Panc1 (cell line): ENCODE measurements at regions not wholly inside any gene's neighbourhood (a gene's known extent, or its start where the extent isn't known, plus 50 kb on each side); places are given as distances from the start of the nearest gene placed in this dataset.

Experiments
- ATAC-seq: fragments of 200-7000 bp; cut with Tn5 transposase; 2 replicates; pipeline ENCODE4 v1.9.1; 2020; ENCODE audit warnings: mild to moderate bottlenecking, moderate library complexity
- BruUV-seq: library from RNA; stranded (reverse); fragments of 400-500 nt; replicated peaks from 2 replicates; lab custom pipeline; 2021; lab: Mats Ljungman, UMichigan
- CTCF ChIA-PET: fragments of 300-600 bp; sonication (Branson Sonifier 250); formaldehyde crosslinking; loops from one replicate; lab custom pipeline; 2022; ENCODE audit warnings: antibody characterized with exemption; lab: Charles Lee
- POLR2A ChIA-PET: fragments of 300-600 bp; sonication (Branson Sonifier 250); formaldehyde crosslinking; loops from one replicate; lab custom pipeline; 2022; ENCODE audit warnings: antibody characterized with exemption; lab: Charles Lee
- DNase-seq: peaks from one replicate; pipeline ENCODE4 v3.0.0-alpha.2; 2010; ENCODE audit warnings: low read depth, low spot score
- H3K27ac ChIP-seq: 2 replicates; pipeline ENCODE4 v1.5.1; 2011; ENCODE audit warnings: mild to moderate bottlenecking, low read length, inconsistent platforms
- H3K27me3 ChIP-seq: fragments of 200-500 bp; sonication (Bioruptor generic); 2 replicates; pipeline ENCODE4 v1.6.0; 2014; ENCODE audit warnings: low read length, inconsistent platforms; ENCODE audit not compliant: control insufficient read depth, insufficient read depth
- H3K36me3 ChIP-seq: fragments of 200-500 bp; sonication (Bioruptor generic); 2 replicates; pipeline ENCODE4 v1.5.1; 2014; ENCODE audit warnings: inconsistent platforms, mild to moderate bottlenecking, low read length, moderate library complexity; ENCODE audit not compliant: control insufficient read depth, insufficient read depth
- H3K4me1 ChIP-seq: 2 replicates; pipeline ENCODE4 v1.5.1; 2011; ENCODE audit warnings: inconsistent platforms, mild to moderate bottlenecking, low read length, moderate library complexity; ENCODE audit not compliant: control insufficient read depth, insufficient read depth
- H3K4me3 ChIP-seq, 2 experiments: 2 replicates each; pipeline ENCODE4 v1.5.1; 2011 to 2012; ENCODE audit warnings: low read depth in 2 of 2, low read length in 2 of 2, mild to moderate bottlenecking in 2 of 2, inconsistent platforms in 1 of 2, moderate library complexity in 1 of 2
- H3K9me3 ChIP-seq: fragments of 200-500 bp; sonication (Bioruptor generic); 2 replicates; pipeline ENCODE4 v1.5.1; 2014; ENCODE audit warnings: low read depth, mild to moderate bottlenecking, inconsistent platforms, low read length, moderate library complexity; ENCODE audit not compliant: control insufficient read depth, insufficient read depth
- POLR2AphosphoS5 ChIP-seq: IDR thresholded peaks from 2 replicates; pipeline ENCODE4 v1.6.1; 2012; ENCODE audit warnings: mild to moderate bottlenecking, low read depth, low read length, moderate library complexity
- SIN3A ChIP-seq: IDR thresholded peaks from 2 replicates; pipeline ENCODE4 v1.6.1; 2012; ENCODE audit warnings: low read depth, mild to moderate bottlenecking, low read length, moderate library complexity, borderline replicate concordance; ENCODE audit not compliant: insufficient read depth
- TCF7L2 ChIP-seq: IDR thresholded peaks from 2 replicates; pipeline ENCODE4 v1.6.1; 2011; ENCODE audit warnings: mild to moderate bottlenecking, low read depth, low read length, inconsistent platforms
- in situ Hi-C: cut with HindIII; loops from 2 replicates; pipeline ENCODE4 v1.10.0; 2016; ENCODE audit warnings: low sequenced_read_pairs, low pct_unique_long_range_greater_than_20kb
- intact Hi-C: fragments of 100-400 bp; cut with micrococcal nuclease; formaldehyde crosslinking; loops from one replicate; pipeline ENCODE4 v1.10.0; 2022; ENCODE audit not compliant: unreplicated experiment
- TF ChIP-seq, protein P1 (sequence below), 2 experiments: IDR thresholded peaks; 2 replicates each; pipeline ENCODE4 v1.6.1; 2011 to 2012; ENCODE audit warnings: low read depth in 2 of 2, control low read depth in 1 of 2, low read length in 1 of 2, mild to moderate bottlenecking in 1 of 2, moderate library complexity in 1 of 2; ENCODE audit not compliant: insufficient read depth in 1 of 2
- TF ChIP-seq, protein P2 (sequence below): fragments of 450-650 bp; IDR thresholded peaks from 2 replicates; pipeline ENCODE4 v1.5.1; 2017; ENCODE audit warnings: mild to moderate bottlenecking

DNA sequence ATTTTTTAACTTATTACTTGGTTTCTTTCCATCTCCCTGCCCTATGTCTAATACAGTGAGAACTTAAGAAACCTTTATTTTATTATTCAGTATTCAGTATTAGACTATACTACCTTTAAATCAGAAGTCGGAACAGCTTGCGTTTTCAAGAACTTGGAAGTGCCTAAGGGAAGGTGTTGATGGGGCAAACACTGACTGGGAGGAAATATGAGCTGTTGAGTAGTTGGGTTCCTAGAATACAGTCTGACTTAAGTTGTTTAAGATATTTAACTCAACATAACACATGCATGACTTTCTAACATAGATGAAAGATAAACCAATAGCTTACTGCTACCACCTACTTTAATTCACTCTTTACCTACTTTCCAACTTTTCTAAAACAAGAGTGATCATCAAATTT lies 1048.1 kb downstream of the ROBO2 start:
- ATAC-seq: no peak
- BruUV-seq: no TSS peak

DNA sequence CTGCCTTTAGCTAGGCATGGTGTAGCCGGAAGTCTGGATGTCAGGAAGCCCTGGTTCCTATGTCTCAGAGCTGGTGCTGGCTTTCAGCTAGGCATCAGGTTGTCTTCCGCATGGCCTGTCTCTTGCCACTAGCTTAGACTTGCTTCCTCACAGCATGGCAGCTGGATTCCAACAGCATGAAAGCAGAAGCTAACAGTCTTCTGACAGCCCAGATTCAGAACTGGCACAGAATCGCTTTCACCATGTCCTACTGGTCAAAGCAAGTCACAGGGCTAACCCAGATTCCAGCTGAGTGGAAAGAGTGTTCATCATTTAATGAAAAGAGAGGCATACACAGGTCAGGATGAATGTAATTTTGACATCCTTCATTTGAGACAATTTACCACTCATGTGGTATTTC lies 1050.5 kb downstream of the ROBO2 start:
- H3K27ac ChIP-seq: no peak overlapping the region
- BruUV-seq: no TSS peak
- ATAC-seq (no peak), DNase-seq (no peak)
- no peaks in the 10 kb centered on the region for H3K9me3 ChIP-seq
- intact Hi-C loops: no loop called here
- CTCF ChIA-PET: no interaction called here
- no peaks in the 10 kb centered on the region for H3K27me3 ChIP-seq
- H3K36me3 ChIP-seq: no peaks in the 10 kb centered on the region
- no peak overlapping the region for H3K4me3 ChIP-seq
- H3K4me1 ChIP-seq: no peaks in the 10 kb centered on the region
- in situ Hi-C loops: no loop called here
- POLR2A ChIA-PET: interaction anchor here (0.6 kb wide), 1 partner anchor 714 kb away, joined by 3 read pairs; no protein-coding TSS in a partner anchor
- TF ChIP-seq, protein P1, sequence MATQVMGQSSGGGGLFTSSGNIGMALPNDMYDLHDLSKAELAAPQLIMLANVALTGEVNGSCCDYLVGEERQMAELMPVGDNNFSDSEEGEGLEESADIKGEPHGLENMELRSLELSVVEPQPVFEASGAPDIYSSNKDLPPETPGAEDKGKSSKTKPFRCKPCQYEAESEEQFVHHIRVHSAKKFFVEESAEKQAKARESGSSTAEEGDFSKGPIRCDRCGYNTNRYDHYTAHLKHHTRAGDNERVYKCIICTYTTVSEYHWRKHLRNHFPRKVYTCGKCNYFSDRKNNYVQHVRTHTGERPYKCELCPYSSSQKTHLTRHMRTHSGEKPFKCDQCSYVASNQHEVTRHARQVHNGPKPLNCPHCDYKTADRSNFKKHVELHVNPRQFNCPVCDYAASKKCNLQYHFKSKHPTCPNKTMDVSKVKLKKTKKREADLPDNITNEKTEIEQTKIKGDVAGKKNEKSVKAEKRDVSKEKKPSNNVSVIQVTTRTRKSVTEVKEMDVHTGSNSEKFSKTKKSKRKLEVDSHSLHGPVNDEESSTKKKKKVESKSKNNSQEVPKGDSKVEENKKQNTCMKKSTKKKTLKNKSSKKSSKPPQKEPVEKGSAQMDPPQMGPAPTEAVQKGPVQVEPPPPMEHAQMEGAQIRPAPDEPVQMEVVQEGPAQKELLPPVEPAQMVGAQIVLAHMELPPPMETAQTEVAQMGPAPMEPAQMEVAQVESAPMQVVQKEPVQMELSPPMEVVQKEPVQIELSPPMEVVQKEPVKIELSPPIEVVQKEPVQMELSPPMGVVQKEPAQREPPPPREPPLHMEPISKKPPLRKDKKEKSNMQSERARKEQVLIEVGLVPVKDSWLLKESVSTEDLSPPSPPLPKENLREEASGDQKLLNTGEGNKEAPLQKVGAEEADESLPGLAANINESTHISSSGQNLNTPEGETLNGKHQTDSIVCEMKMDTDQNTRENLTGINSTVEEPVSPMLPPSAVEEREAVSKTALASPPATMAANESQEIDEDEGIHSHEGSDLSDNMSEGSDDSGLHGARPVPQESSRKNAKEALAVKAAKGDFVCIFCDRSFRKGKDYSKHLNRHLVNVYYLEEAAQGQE (IDR thresholded peaks at IDR 0.05; ENCODE audit: insufficient read depth in 1 of 2, low read depth in 2 of 2, low read length in 1 of 2): no peak

More for the DNA sequence above, 1048.1 kb downstream of the ROBO2 start:
- TF ChIP-seq POLR2AphosphoS5 (no peak), SIN3A (no peak), TCF7L2 (no peak)
- TF ChIP-seq, protein P2, sequence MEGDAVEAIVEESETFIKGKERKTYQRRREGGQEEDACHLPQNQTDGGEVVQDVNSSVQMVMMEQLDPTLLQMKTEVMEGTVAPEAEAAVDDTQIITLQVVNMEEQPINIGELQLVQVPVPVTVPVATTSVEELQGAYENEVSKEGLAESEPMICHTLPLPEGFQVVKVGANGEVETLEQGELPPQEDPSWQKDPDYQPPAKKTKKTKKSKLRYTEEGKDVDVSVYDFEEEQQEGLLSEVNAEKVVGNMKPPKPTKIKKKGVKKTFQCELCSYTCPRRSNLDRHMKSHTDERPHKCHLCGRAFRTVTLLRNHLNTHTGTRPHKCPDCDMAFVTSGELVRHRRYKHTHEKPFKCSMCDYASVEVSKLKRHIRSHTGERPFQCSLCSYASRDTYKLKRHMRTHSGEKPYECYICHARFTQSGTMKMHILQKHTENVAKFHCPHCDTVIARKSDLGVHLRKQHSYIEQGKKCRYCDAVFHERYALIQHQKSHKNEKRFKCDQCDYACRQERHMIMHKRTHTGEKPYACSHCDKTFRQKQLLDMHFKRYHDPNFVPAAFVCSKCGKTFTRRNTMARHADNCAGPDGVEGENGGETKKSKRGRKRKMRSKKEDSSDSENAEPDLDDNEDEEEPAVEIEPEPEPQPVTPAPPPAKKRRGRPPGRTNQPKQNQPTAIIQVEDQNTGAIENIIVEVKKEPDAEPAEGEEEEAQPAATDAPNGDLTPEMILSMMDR: no peak
- TF ChIP-seq, protein P1 (IDR thresholded peaks at IDR 0.05; ENCODE audit: insufficient read depth in 1 of 2, low read depth in 2 of 2, low read length in 1 of 2): no peak
- no peak overlapping the region for H3K4me3 ChIP-seq
- intact Hi-C loops: no loop called here
- no peak for DNase-seq
- H3K27ac ChIP-seq: no peak overlapping the region
- H3K27me3 ChIP-seq: no peaks in the 10 kb centered on the region
- H3K9me3 ChIP-seq: no peaks in the 10 kb centered on the region
- ChIA-PET CTCF (no interaction called here), POLR2A (no interaction called here)
- no peaks in the 10 kb centered on the region for H3K36me3 ChIP-seq
- no peaks in the 10 kb centered on the region for H3K4me1 ChIP-seq
- in situ Hi-C loops: no loop called here
